ENCODE measurements at regions not wholly inside any gene's neighbourhood (a gene's known extent, or its start where the extent isn't known, plus 50 kb on each side); places are given as distances from the start of the nearest gene placed in this dataset.

DNA sequence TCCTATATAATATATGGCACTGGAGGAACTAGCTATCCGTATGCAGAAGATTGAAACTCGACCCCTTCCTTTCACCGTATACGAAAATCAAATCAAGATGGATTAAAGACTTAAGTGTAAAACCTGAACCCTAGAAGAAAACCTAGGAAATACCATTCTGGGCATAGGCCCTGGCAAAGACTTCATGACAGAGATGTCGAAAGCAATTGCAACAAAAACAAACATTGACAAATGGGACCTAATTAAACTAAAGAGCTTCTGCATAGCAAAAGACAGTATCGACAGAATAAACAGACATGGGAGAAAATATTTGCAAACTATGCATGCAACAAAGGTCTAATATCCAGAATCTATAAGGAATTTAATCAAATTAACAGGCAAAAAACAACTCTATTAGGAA is 61.4 kb upstream of the HDAC9 start:
- no peak overlapping the region for H3K4me3 ChIP-seq
- WGBS, 2 donors, result 88 to 91% methylated on average over 6 of the region's 6 CpGs
- no peaks in the 10 kb centered on the region for H3K27me3 ChIP-seq
- intact Hi-C loops (cut with DNase I), result no loop called here
- H3K4me1 ChIP-seq, result no peaks in the 10 kb centered on the region
- DNase-seq, result no peak
- H3K27ac ChIP-seq, result no peak overlapping the region
- TF ChIP-seq, protein P1, sequence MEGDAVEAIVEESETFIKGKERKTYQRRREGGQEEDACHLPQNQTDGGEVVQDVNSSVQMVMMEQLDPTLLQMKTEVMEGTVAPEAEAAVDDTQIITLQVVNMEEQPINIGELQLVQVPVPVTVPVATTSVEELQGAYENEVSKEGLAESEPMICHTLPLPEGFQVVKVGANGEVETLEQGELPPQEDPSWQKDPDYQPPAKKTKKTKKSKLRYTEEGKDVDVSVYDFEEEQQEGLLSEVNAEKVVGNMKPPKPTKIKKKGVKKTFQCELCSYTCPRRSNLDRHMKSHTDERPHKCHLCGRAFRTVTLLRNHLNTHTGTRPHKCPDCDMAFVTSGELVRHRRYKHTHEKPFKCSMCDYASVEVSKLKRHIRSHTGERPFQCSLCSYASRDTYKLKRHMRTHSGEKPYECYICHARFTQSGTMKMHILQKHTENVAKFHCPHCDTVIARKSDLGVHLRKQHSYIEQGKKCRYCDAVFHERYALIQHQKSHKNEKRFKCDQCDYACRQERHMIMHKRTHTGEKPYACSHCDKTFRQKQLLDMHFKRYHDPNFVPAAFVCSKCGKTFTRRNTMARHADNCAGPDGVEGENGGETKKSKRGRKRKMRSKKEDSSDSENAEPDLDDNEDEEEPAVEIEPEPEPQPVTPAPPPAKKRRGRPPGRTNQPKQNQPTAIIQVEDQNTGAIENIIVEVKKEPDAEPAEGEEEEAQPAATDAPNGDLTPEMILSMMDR (IDR thresholded peaks at IDR 0.05), result no peak
- TF ChIP-seq POLR2AphosphoS5 (IDR thresholded peaks at IDR 0.05) (no peak), EP300 (IDR thresholded peaks at IDR 0.05) (no peak), POLR2A (IDR thresholded peaks at IDR 0.05) (no peak)
- H3K36me3 ChIP-seq, result no peaks in the 10 kb centered on the region
- H3K9me3 ChIP-seq, result no peaks in the 10 kb centered on the region

DNA sequence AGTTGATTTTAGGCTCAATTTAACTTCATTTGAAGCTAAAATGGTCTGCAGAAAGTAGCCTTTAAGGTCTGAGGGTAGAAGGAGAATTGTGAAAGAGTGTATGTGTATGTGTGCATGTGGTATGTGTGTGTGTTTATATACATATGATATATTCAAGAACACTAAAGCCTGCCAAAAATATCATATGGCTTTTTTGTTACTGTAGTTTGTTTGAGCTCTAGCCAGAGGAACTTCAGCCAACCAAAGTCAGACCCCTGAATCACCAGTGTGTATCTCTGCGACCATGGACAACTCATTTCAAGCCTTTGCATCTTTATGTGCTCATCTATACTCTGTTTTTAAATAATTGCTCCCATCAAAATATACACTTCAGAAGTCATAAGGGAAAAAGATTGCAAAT is 58.4 kb upstream of the HDAC9 start:
- WGBS, 2 donors, result 74 to 77% methylated on average over 1 of the region's 1 CpG
- intact Hi-C loops (cut with DNase I), result no loop called here
- no peak overlapping the region for H3K27ac ChIP-seq
- no peaks in the 10 kb centered on the region for H3K36me3 ChIP-seq
- H3K27me3 ChIP-seq, result no peaks in the 10 kb centered on the region
- H3K4me3 ChIP-seq, result no peak overlapping the region
- no peaks in the 10 kb centered on the region for H3K9me3 ChIP-seq
- no peak for TF ChIP-seq EP300 (IDR thresholded peaks at IDR 0.05)
- TF ChIP-seq POLR2AphosphoS5 (IDR thresholded peaks at IDR 0.05), result no peak
- no peak for TF ChIP-seq POLR2A (IDR thresholded peaks at IDR 0.05)
- no peak for DNase-seq
- no peaks in the 10 kb centered on the region for H3K4me1 ChIP-seq

DNA sequence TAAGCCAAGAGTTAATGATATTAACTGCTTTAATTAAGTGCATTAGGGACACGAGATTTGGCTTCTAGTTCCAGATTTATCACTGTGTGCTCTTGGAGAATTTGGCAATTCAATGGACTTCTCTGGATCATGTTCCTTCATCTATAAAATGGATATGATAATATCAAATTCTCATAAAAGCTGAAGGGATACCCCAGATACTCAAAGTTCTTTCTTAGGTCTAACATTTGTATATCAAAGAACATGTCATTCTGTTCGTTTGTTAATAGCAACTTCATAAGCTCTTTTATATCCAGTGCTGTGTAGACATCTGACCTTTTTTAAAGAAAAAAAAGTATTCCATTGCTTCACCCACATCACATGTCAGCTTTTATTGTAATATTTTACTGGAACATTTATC is 54.6 kb upstream of the HDAC9 start:
- no peak for DNase-seq
- no peaks in the 10 kb centered on the region for H3K9me3 ChIP-seq
- intact Hi-C loops (cut with DNase I), result no loop called here
- no peaks in the 10 kb centered on the region for H3K36me3 ChIP-seq
- TF ChIP-seq EP300 (IDR thresholded peaks at IDR 0.05) (no peak), POLR2AphosphoS5 (IDR thresholded peaks at IDR 0.05) (no peak), POLR2A (IDR thresholded peaks at IDR 0.05) (no peak)
- TF ChIP-seq, protein P1 (IDR thresholded peaks at IDR 0.05), result no peak
- WGBS, 2 donors, result 63 to 73% methylated on average over 2 of the region's 2 CpGs
- H3K4me1 ChIP-seq, result peaks cover 0 to 7% (median 6%) of the 10 kb centered on the region in 4 donors
- no peaks in the 10 kb centered on the region for H3K27me3 ChIP-seq
- H3K27ac ChIP-seq, result no peak overlapping the region
- no peak overlapping the region for H3K4me3 ChIP-seq

DNA sequence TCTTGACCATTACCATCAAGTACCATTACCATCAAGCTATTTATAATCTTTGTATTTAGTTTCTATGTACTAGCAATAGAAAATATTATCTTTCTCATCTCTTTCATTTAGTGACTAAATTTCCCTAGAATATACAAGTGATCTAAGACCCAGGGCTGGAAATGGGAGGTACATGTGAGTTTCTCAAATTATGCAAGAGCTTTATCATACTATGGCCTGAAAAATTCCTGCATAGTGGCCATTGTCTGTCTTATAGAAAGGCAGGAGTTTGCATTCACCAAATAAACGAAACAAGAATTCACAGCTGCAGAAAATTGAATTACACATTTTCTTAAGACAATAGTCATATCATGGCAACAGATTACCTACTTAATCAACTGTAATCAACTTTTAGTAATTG is 50.7 kb upstream of the HDAC9 start:
- whole genome bisulfite sequencing, 2 donors, result 80 to 81% methylated on average over 1 of the region's 1 CpG

DNA sequence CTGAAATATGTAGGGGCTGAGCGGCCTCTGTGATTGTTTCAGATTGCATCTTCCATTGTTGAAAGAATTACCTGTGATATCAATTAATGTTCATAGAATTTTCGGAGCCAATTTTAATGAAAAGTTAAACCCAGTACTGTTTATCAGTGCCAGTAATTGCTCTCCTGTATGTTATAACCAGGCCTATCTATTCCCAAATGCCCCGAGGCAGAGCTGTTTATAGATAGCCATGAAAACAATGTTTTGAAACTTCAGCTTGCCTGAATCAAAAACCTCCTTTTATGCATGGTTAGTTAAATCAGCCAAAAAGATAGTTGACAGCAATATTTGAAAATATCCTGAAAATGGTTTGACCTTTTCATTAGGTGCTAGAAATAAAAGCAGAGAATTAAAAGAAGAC is 50.1 kb upstream of the HDAC9 start:
- H3K27me3 ChIP-seq, result no peaks in the 10 kb centered on the region
- H3K27ac ChIP-seq, result peak overlapping the region in 1 of 4 donors; percentile 7
- H3K4me3 ChIP-seq, result no peak overlapping the region
- DNase-seq, result no peak
- intact Hi-C loops (cut with DNase I), result no loop called here
- no peaks in the 10 kb centered on the region for H3K9me3 ChIP-seq
- H3K4me1 ChIP-seq, result peaks cover 0 to 10% (median 9%) of the 10 kb centered on the region in 4 donors
- WGBS, 2 donors, result 82 to 88% methylated on average over 3 of the region's 3 CpGs
- no peaks in the 10 kb centered on the region for H3K36me3 ChIP-seq
- TF ChIP-seq EP300 (IDR thresholded peaks at IDR 0.05), result no peak

More for the DNA sequence above, 50.7 kb upstream of the HDAC9 start:
- Histone ChIP-seq H3K27me3 (no peaks in the 10 kb centered on the region), H3K9me3 (no peaks in the 10 kb centered on the region), H3K36me3 (no peaks in the 10 kb centered on the region), H3K4me3 (no peak overlapping the region), H3K4me1 (peaks cover 0 to 10% (median 9%) of the 10 kb centered on the region in 4 donors), H3K27ac (no peak overlapping the region)
- no peak for DNase-seq
- intact Hi-C loops (cut with DNase I), result no loop called here
- TF ChIP-seq POLR2A (IDR thresholded peaks at IDR 0.05), result no peak
- no peak for TF ChIP-seq POLR2AphosphoS5 (IDR thresholded peaks at IDR 0.05)
- TF ChIP-seq, protein P1 (IDR thresholded peaks at IDR 0.05), result no peak
- no peak for TF ChIP-seq EP300 (IDR thresholded peaks at IDR 0.05)

Small RNAs in the stretch of these regions (small RNA-seq; reads per million reads assigned to genes)
- gene MIR1302-6, result 0 reads per million in 3 donors
